ENCODE measurements at regions not wholly inside any gene's neighbourhood (a gene's known extent, or its start where the extent isn't known, plus 50 kb on each side); places are given as distances from the start of the nearest gene placed in this dataset.

DNA sequence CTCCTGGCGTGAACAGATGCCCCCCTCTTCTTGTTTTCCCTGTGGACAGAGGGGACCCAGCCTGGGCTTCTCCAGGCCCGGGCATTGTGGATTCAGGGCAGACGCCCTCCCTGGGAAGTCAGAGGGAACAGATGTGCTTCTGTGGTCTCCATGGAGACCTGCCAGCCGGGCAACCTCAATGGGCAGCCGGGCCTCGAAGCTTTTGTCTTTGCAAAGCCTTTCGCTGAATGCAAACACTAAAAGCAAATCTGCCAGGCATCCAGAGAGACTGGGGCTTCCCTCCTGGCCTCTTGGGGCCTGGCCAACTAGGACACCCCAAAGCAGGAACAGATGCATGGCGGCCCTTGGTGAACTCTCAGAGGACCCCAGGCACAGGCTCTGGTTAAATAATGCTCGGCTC, 370.0 kb upstream of the SULF2 start:
- TF ChIP-seq SUZ12 (IDR thresholded peaks at IDR 0.05; ENCODE audit: unreplicated experiment): no peak
- no peak for TF ChIP-seq CTCF (IDR thresholded peaks at IDR 0.05 in 2 of 3, conservative IDR thresholded peaks at IDR 0.05 in 1 of 3; ENCODE audit: control insufficient read depth in 2 of 3, extremely low read depth in 1 of 3, insufficient read depth in 1 of 3, low read depth in 3 of 3, low read length in 3 of 3)
- no peak for TF ChIP-seq PAX8 (IDR thresholded peaks at IDR 0.05)
- no peak for TF ChIP-seq RCOR1 (conservative IDR thresholded peaks at IDR 0.05; ENCODE audit: low read depth, low read length)
- no peak for TF ChIP-seq POLR2AphosphoS2 (IDR thresholded peaks at IDR 0.05; ENCODE audit: low read depth, low read length)
- TF ChIP-seq NR2C2 (IDR thresholded peaks at IDR 0.05; ENCODE audit: borderline replicate concordance, control insufficient read depth, insufficient read length, low read depth): no peak
